BLaER1 (cell line): ENCODE measurements at regions not wholly inside any gene's neighbourhood (a gene's known extent, or its start where the extent isn't known, plus 50 kb on each side); places are given as distances from the start of the nearest gene placed in this dataset.
"Not testable (repeated sequence)": the region's sequence is repeated elsewhere in the genome, so short reads cannot be mapped to it uniquely, and the experiment has no call there.

Experiments used
- H3K27ac ChIP-seq: shearing (Covaris generic); formaldehyde crosslinking; 2 replicates; pipeline ENCODE4 v1.8.1; 2022
- H3K27me3 ChIP-seq: shearing (Covaris generic); formaldehyde crosslinking; 2 replicates; pipeline ENCODE4 v1.8.1; 2022
- H3K36me3 ChIP-seq: shearing (Covaris generic); formaldehyde crosslinking; 2 replicates; pipeline ENCODE4 v1.8.1; 2022
- H3K4me1 ChIP-seq: shearing (Covaris generic); formaldehyde crosslinking; 2 replicates; pipeline ENCODE4 v1.8.1; 2022
- H3K4me2 ChIP-seq: shearing (Covaris generic); formaldehyde crosslinking; 2 replicates; pipeline ENCODE4 v1.8.1; 2022
- H3K4me3 ChIP-seq: shearing (Covaris generic); formaldehyde crosslinking; 2 replicates; pipeline ENCODE4 v1.8.1; 2022
- H3K9ac ChIP-seq: shearing (Covaris generic); formaldehyde crosslinking; 2 replicates; pipeline ENCODE4 v1.8.1; 2022
- H3K9me3 ChIP-seq: shearing (Covaris generic); formaldehyde crosslinking; 2 replicates; pipeline ENCODE4 v1.8.1; 2022
- H4K20me1 ChIP-seq: shearing (Covaris generic); formaldehyde crosslinking; 2 replicates; pipeline ENCODE4 v1.8.1; 2022
- Cebpa-rat ChIP-seq: shearing (Covaris generic); IDR thresholded peaks from 2 replicates; pipeline ENCODE4 v1.8.1; 2022

- no peak for TF ChIP-seq Cebpa-rat
- no peaks in the 10 kb centered on the region for H3K36me3 ChIP-seq
- no peaks in the 10 kb centered on the region for H3K9me3 ChIP-seq
- no peak overlapping the region for H3K27ac ChIP-seq
- H4K20me1 ChIP-seq = no peaks in the 10 kb centered on the region
- no peak overlapping the region for H3K4me2 ChIP-seq
- peaks cover 11% of the 10 kb centered on the region for H3K4me1 ChIP-seq
- H3K27me3 ChIP-seq = no peaks in the 10 kb centered on the region
- no peak overlapping the region for H3K4me3 ChIP-seq
- H3K9ac ChIP-seq = no peak overlapping the region
These were observed 483.8 kb upstream of the SPRED2 start for GRCh38 chr2:65916177-65916576.

GRCh38 chr2:65915273-65915672, 482.9 kb upstream of the SPRED2 start:
- no peaks in the 10 kb centered on the region for H3K9me3 ChIP-seq
- H3K4me3 ChIP-seq = no peak overlapping the region
- H3K27ac ChIP-seq = no peak overlapping the region
- H3K9ac ChIP-seq = no peak overlapping the region
- H3K36me3 ChIP-seq = no peaks in the 10 kb centered on the region
- no peaks in the 10 kb centered on the region for H4K20me1 ChIP-seq
- peaks cover 11% of the 10 kb centered on the region for H3K4me1 ChIP-seq
- no peak for TF ChIP-seq Cebpa-rat
- H3K27me3 ChIP-seq = no peaks in the 10 kb centered on the region
- no peak overlapping the region for H3K4me2 ChIP-seq

- TF ChIP-seq Cebpa-rat = no peak
These were observed 481.9 kb upstream of the SPRED2 start for GRCh38 chr2:65914244-65914786.

GRCh38 chr2:65913813-65914212, 481.4 kb upstream of the SPRED2 start:
- H3K9ac ChIP-seq = no peak overlapping the region
- H3K9me3 ChIP-seq = no peaks in the 10 kb centered on the region
- TF ChIP-seq Cebpa-rat = no peak
- no peak overlapping the region for H3K4me2 ChIP-seq
- no peak overlapping the region for H3K27ac ChIP-seq
- H3K36me3 ChIP-seq = no peaks in the 10 kb centered on the region
- H4K20me1 ChIP-seq = no peaks in the 10 kb centered on the region
- H3K27me3 ChIP-seq = no peaks in the 10 kb centered on the region
- H3K4me3 ChIP-seq = no peak overlapping the region
- no peaks in the 10 kb centered on the region; the same call in 1 of the 2 replicates for H3K4me1 ChIP-seq

More at GRCh38 chr2:65914244-65914786, 481.9 kb upstream of the SPRED2 start:
- Histone ChIP-seq H3K4me1 (peaks cover 1% of the 10 kb centered on the region), H3K9me3 (no peaks in the 10 kb centered on the region), H4K20me1 (no peaks in the 10 kb centered on the region), H3K4me3 (no peak overlapping the region), H3K36me3 (no peaks in the 10 kb centered on the region), H3K9ac (no peak overlapping the region), H3K4me2 (no peak overlapping the region), H3K27me3 (no peaks in the 10 kb centered on the region), H3K27ac (no peak overlapping the region)

- no peaks in the 10 kb centered on the region for H3K9me3 ChIP-seq
- H3K4me2 ChIP-seq = 0 out of 2 replicates have a peak overlapping the region, but pooled peaks have one; percentile 19
- no peak overlapping the region for H3K27ac ChIP-seq
- no peaks in the 10 kb centered on the region for H4K20me1 ChIP-seq
- no peaks in the 10 kb centered on the region for H3K36me3 ChIP-seq
- H3K27me3 ChIP-seq = no peaks in the 10 kb centered on the region
- no peak overlapping the region for H3K9ac ChIP-seq
- H3K4me1 ChIP-seq = peaks cover 4% of the 10 kb centered on the region; the same call in 1 of the 2 replicates
- TF ChIP-seq Cebpa-rat = no peak
- no peak overlapping the region for H3K4me3 ChIP-seq
These were observed 469.4 kb upstream of the SPRED2 start for GRCh38 chr2:65901756-65902155.

- H3K4me2 ChIP-seq = no peak overlapping the region
- H3K9me3 ChIP-seq = no peaks in the 10 kb centered on the region
- H4K20me1 ChIP-seq = no peaks in the 10 kb centered on the region
- H3K4me1 ChIP-seq = no peaks in the 10 kb centered on the region
- no peak overlapping the region for H3K4me3 ChIP-seq
- no peaks in the 10 kb centered on the region for H3K27me3 ChIP-seq
- H3K9ac ChIP-seq = no peak overlapping the region
- no peak for TF ChIP-seq Cebpa-rat
- no peak overlapping the region for H3K27ac ChIP-seq
- H3K36me3 ChIP-seq = no peaks in the 10 kb centered on the region
These were observed 464.0 kb upstream of the SPRED2 start for GRCh38 chr2:65896446-65896845.

- not testable (repeated sequence) for H3K27me3 ChIP-seq, H3K4me2 ChIP-seq, H3K4me3 ChIP-seq, H3K36me3 ChIP-seq, H3K9me3 ChIP-seq, H3K9ac ChIP-seq, H3K27ac ChIP-seq, H4K20me1 ChIP-seq, H3K4me1 ChIP-seq
These were observed 457.7 kb upstream of the SPRED2 start for GRCh38 chr2:65890131-65890530.

GRCh38 chr2:65885266-65885665, 452.9 kb upstream of the SPRED2 start:
- Histone ChIP-seq H3K27ac (no peak overlapping the region), H3K9ac (no peak overlapping the region), H3K4me2 (no peak overlapping the region), H3K36me3 (no peaks in the 10 kb centered on the region), H4K20me1 (no peaks in the 10 kb centered on the region), H3K9me3 (no peaks in the 10 kb centered on the region), H3K27me3 (no peaks in the 10 kb centered on the region), H3K4me3 (no peak overlapping the region), H3K4me1 (no peaks in the 10 kb centered on the region)
- TF ChIP-seq Cebpa-rat = no peak

GRCh38 chr2:65881592-65881991, 449.2 kb upstream of the SPRED2 start:
- no peaks in the 10 kb centered on the region for H3K27me3 ChIP-seq
- H3K4me1 ChIP-seq = no peaks in the 10 kb centered on the region
- no peaks in the 10 kb centered on the region for H4K20me1 ChIP-seq
- H3K36me3 ChIP-seq = no peaks in the 10 kb centered on the region
- no peak overlapping the region for H3K27ac ChIP-seq
- TF ChIP-seq Cebpa-rat = no peak
- H3K4me2 ChIP-seq = no peak overlapping the region
- no peak overlapping the region for H3K4me3 ChIP-seq
- H3K9ac ChIP-seq = no peak overlapping the region
- no peaks in the 10 kb centered on the region for H3K9me3 ChIP-seq

GRCh38 chr2:65880436-65880835, 448.0 kb upstream of the SPRED2 start:
- Histone ChIP-seq H3K4me3 (no peak overlapping the region), H3K27ac (no peak overlapping the region), H4K20me1 (no peaks in the 10 kb centered on the region), H3K4me1 (no peaks in the 10 kb centered on the region), H3K36me3 (no peaks in the 10 kb centered on the region), H3K4me2 (no peak overlapping the region), H3K9me3 (no peaks in the 10 kb centered on the region), H3K27me3 (no peaks in the 10 kb centered on the region), H3K9ac (no peak overlapping the region)
- TF ChIP-seq Cebpa-rat = no peak

GRCh38 chr2:65878011-65878340, 445.6 kb upstream of the SPRED2 start:
- no peak for TF ChIP-seq Cebpa-rat

More at GRCh38 chr2:65878011-65878340, 445.6 kb upstream of the SPRED2 start:
- no peaks in the 10 kb centered on the region for H4K20me1 ChIP-seq
- no peak overlapping the region for H3K27ac ChIP-seq
- H3K4me3 ChIP-seq = no peak overlapping the region
- no peak overlapping the region for H3K9ac ChIP-seq
- H3K36me3 ChIP-seq = no peaks in the 10 kb centered on the region
- no peaks in the 10 kb centered on the region for H3K9me3 ChIP-seq
- H3K4me2 ChIP-seq = no peak overlapping the region
- H3K27me3 ChIP-seq = no peaks in the 10 kb centered on the region
- no peaks in the 10 kb centered on the region for H3K4me1 ChIP-seq
